Right lobe of liver (tissue), 6 donors: ENCODE measurements at regions not wholly inside any gene's neighbourhood (a gene's known extent, or its start where the extent isn't known, plus 50 kb on each side); places are given as distances from the start of the nearest gene placed in this dataset.

Experiments
- ATAC-seq, 4 donors: fragments of 200-7000 bp; cut with Tn5 transposase; one replicate each; pipeline ENCODE4 v1.9.1; 2020; ENCODE audit warnings: mild to moderate bottlenecking in 4 of 4, moderate library complexity in 4 of 4
- DNase-seq, 3 donors: peaks; one replicate each; pipeline ENCODE4 v3.0.0-alpha.2; 2020
- H3K27ac ChIP-seq, 3 donors: fragments of 200-600 bp; one replicate each; pipeline ENCODE4 v1.8.0; 2022
- H3K27me3 ChIP-seq, 2 donors: fragments of 200-600 bp; one replicate each; pipeline ENCODE4 v1.8.0; 2022
- H3K36me3 ChIP-seq, 4 donors: fragments of 200-600 bp; sonication (generic) in 1 of 4; one replicate each; pipeline versions ENCODE4 v1.5.1 to v1.8.0; 2017 to 2022; ENCODE audit warnings: control low read depth in 1 of 4
- H3K4me1 ChIP-seq, 4 donors: fragments of 200-600 bp; sonication (generic) in 1 of 4; one replicate each; pipeline versions ENCODE4 v1.5.1 to v1.8.0; 2017 to 2022; ENCODE audit warnings: control low read depth in 1 of 4
- H3K4me3 ChIP-seq, 3 donors: fragments of 200-600 bp; one replicate each; pipeline ENCODE4 v1.8.0; 2022
- H3K9me3 ChIP-seq, 4 donors: fragments of 200-600 bp; sonication (generic) in 1 of 4; one replicate each; pipeline versions ENCODE4 v1.5.1 to v1.8.0; 2017 to 2022; ENCODE audit warnings: control low read depth in 1 of 4
- CTCF ChIP-seq, 4 donors: fragments of 200-600 bp in 3 of 4; fragments of 450-650 bp in 1 of 4; IDR thresholded peaks; one replicate each; pipeline versions ENCODE4 v1.5.1 to v1.8.0; 2016 to 2022; ENCODE audit warnings: antibody characterized with exemption in 4 of 4, mild to moderate bottlenecking in 2 of 4
- POLR2A ChIP-seq: fragments of 450-650 bp; IDR thresholded peaks from one replicate; pipeline ENCODE4 v1.6.1; 2017; ENCODE audit warnings: antibody characterized with exemption, mild to moderate bottlenecking
- WGBS: methylation state at CpG from one replicate; pipeline ENCODE4 v1.1.6; 2018; ENCODE audit warnings: low coverage, low lambda C conversion rate; ENCODE audit not compliant: insufficient coverage; ENCODE audit errors: missing lambda C conversion rate; 5-methylcytosine and 5-hydroxymethylcytosine counted together
- intact Hi-C, 2 donors: fragments of 100-400 bp; cut with DNase I; formaldehyde crosslinking; loops; one replicate each; pipeline versions ENCODE4 v1.11.2 to v1.14.1; 2022
- donor health status: DM: no; HTN: yes; CAD: no.
- donor health status: DM: no; HTN: no; CAD: no.
- donor health status: DM: no; HTN: no; CAD: no.
- donor health status: DM: no; HTN: yes; CAD: no.
- donor health status: DM: no; HTN: yes; CAD: no.

DNA sequence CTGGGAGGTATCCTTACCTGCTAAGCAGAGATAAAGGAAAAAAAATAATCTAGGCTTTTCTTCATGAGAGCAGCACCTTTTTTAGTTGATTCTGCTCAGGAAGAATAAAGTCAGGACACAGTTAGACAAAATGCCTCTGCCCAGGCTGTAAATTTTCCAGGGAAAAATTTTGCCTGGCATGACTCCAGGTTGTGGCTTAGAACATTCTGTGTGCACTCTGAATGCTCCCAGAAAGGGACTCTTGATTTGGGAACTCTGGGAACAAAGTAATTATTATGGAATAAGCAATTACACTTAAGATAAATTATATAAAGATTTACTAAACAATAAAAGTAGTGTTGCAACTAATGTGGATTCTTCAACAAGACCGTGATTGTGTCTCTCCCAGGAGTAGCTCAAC is 826.2 kb upstream of the TENM3 start:
- TF ChIP-seq CTCF (IDR thresholded peaks at IDR 0.05), result no peak
- TF ChIP-seq POLR2A, result no peak
- Histone ChIP-seq H3K27me3 (no peaks in the 10 kb centered on the region), H3K36me3 (no peaks in the 10 kb centered on the region), H3K27ac (no peak overlapping the region), H3K4me3 (no peak overlapping the region), H3K9me3 (no peaks in the 10 kb centered on the region), H3K4me1 (no peaks in the 10 kb centered on the region)
- no peak for DNase-seq
- WGBS, result 63% methylated on average over 1 of the region's 1 CpG
- no peak for ATAC-seq
- intact Hi-C loops, result no loop called here

DNA sequence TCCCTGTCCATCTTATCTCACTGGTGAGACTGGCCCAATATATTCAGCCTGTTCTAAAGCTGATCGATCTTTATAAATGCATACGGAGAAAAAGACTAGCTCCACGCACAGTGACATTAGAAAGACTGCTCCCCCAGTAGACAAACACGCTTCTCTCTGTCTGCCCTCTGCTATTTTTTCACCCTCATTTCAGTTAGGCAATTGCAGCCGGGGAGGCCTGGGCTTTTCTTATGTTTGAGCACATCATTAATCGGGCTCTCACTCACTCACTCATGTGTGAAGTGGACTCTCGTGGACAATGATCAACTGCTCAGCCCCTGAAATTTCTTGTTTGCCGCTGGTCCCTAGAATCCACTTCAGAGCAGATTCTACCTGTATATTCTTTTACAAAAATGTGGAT is 824.7 kb upstream of the TENM3 start:
- no peaks in the 10 kb centered on the region for H3K9me3 ChIP-seq
- H3K4me3 ChIP-seq, result no peak overlapping the region
- DNase-seq (no peak), ATAC-seq (no peak)
- no peaks in the 10 kb centered on the region for H3K4me1 ChIP-seq
- H3K36me3 ChIP-seq, result no peaks in the 10 kb centered on the region
- WGBS, result 44% methylated on average over 8 of the region's 8 CpGs
- H3K27me3 ChIP-seq, result no peaks in the 10 kb centered on the region
- TF ChIP-seq CTCF (IDR thresholded peaks at IDR 0.05), result no peak
- no peak for TF ChIP-seq POLR2A
- intact Hi-C loops, result no loop called here
- H3K27ac ChIP-seq, result no peak overlapping the region

GRCh38 chr4:181420950-181421349 is 822.3 kb upstream of the TENM3 start:
- WGBS, result 36% methylated on average over 2 of the region's 2 CpGs
- ATAC-seq (no peak), DNase-seq (no peak)
- Histone ChIP-seq H3K27ac (no peak overlapping the region), H3K4me3 (no peak overlapping the region), H3K27me3 (no peaks in the 10 kb centered on the region), H3K9me3 (no peaks in the 10 kb centered on the region), H3K4me1 (no peaks in the 10 kb centered on the region), H3K36me3 (no peaks in the 10 kb centered on the region)
- intact Hi-C loops, result no loop called here
- TF ChIP-seq POLR2A (no peak), CTCF (IDR thresholded peaks at IDR 0.05) (no peak)

GRCh38 chr4:181424362-181425016 is 818.7 kb upstream of the TENM3 start:
- WGBS, result 29% methylated on average over 2 of the region's 2 CpGs
- no peak overlapping the region for H3K27ac ChIP-seq
- no peaks in the 10 kb centered on the region for H3K36me3 ChIP-seq
- intact Hi-C loops, result no loop called here
- DNase-seq, result no peak
- TF ChIP-seq CTCF (IDR thresholded peaks at IDR 0.05) (no peak), POLR2A (no peak)
- H3K27me3 ChIP-seq, result no peaks in the 10 kb centered on the region
- no peak for ATAC-seq
- no peaks in the 10 kb centered on the region for H3K4me1 ChIP-seq
- no peaks in the 10 kb centered on the region for H3K9me3 ChIP-seq
- H3K4me3 ChIP-seq, result no peak overlapping the region

- no peak for ATAC-seq
- no peaks in the 10 kb centered on the region for H3K4me1 ChIP-seq
- no peak for DNase-seq
- TF ChIP-seq POLR2A (no peak), CTCF (IDR thresholded peaks at IDR 0.05) (no peak)
- H3K27me3 ChIP-seq, result no peaks in the 10 kb centered on the region
- intact Hi-C loops, result no loop called here
- no peak overlapping the region for H3K27ac ChIP-seq
- no peak overlapping the region for H3K4me3 ChIP-seq
- H3K9me3 ChIP-seq, result no peaks in the 10 kb centered on the region
- 58% methylated on average over 3 of the region's 3 CpGs for WGBS
- no peaks in the 10 kb centered on the region for H3K36me3 ChIP-seq
Observed at GRCh38 chr4:181427076-181427475, 816.1 kb upstream of the TENM3 start.
